ENCODE measurements at regions not wholly inside any gene's neighbourhood (a gene's known extent, or its start where the extent isn't known, plus 50 kb on each side); places are given as distances from the start of the nearest gene placed in this dataset.

DNA sequence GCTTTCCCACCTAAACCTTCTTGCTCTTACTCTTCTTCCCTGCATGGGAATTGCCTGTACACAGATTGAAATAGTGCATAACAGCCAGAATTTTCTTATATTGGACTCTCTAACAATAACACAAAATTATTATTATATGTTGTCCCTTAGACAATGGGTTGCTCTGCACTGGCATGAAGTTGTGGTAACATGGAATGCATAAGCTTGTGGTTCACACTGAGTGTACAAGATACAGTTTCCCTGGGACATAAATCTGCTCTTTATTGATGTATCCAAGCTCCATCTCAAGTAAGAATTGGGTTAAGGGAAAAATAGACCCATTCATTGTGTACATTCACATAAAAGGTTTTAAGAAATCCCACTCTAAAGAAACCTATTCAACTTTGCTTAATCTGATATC lies 114.4 kb upstream of the NTF3 start:
- no peaks in the 10 kb centered on the region for H3K79me2 ChIP-seq (replicated peaks; ENCODE audit: insufficient read depth, low read length)
- no peak overlapping the region for H3K9ac ChIP-seq (ENCODE audit: low read length)
- H3K9me3 ChIP-seq (ENCODE audit: low read length): no peaks in the 10 kb centered on the region
- no peaks in the 10 kb centered on the region for H3K27me3 ChIP-seq (ENCODE audit: insufficient read depth, low read depth, low read length)
- H3K27ac ChIP-seq (ENCODE audit: low read length): no peak overlapping the region
- no peak overlapping the region for H2AFZ ChIP-seq (ENCODE audit: low read depth, low read length)
- no peak overlapping the region for H3K4me2 ChIP-seq (ENCODE audit: low read length)
- H3F3A ChIP-seq (ENCODE audit: insufficient read depth, low read length, poor library complexity, severe bottlenecking): no peaks in the 10 kb centered on the region
- no peak overlapping the region for H3K4me3 ChIP-seq (ENCODE audit: low read length)
- no peaks in the 10 kb centered on the region for H4K20me1 ChIP-seq (ENCODE audit: insufficient read depth)
- no peaks in the 10 kb centered on the region for H3K36me3 ChIP-seq (ENCODE audit: insufficient read depth, low read length)
- H3K9me2 ChIP-seq (ENCODE audit: insufficient read depth, low read length): no peaks in the 10 kb centered on the region
- TF ChIP-seq RAD21 (conservative IDR thresholded peaks at IDR 0.05) (no peak), SMC3 (conservative IDR thresholded peaks at IDR 0.05; ENCODE audit: poor library complexity) (no peak), POLR2AphosphoS5 (IDR thresholded peaks at IDR 0.05) (no peak)

DNA sequence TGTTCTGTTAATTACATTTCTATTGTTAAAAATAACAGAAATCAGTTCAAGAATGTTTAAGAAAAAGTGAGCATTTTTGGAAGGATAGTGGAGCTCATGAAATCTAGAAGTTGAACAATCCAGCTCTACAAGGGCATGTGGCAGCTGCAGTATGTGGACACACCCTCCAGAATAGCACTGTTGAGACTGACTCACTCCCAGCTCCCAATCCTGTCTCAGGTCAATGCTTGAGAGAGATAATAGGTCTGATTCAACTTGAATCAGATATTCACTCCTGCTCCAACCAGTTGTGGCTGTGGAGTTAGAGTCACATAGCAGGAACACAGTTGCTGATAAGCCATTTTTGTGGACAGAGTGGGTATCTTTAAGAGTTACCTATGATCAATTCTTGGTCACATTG lies 113.0 kb upstream of the NTF3 start:
- Histone ChIP-seq H3K27me3 (ENCODE audit: insufficient read depth, low read depth, low read length) (no peaks in the 10 kb centered on the region), H3K9me2 (ENCODE audit: insufficient read depth, low read length) (no peaks in the 10 kb centered on the region), H3K27ac (ENCODE audit: low read length) (no peak overlapping the region), H3K4me2 (ENCODE audit: low read length) (no peak overlapping the region), H2AFZ (ENCODE audit: low read depth, low read length) (no peak overlapping the region), H3K9ac (ENCODE audit: low read length) (no peak overlapping the region), H4K20me1 (ENCODE audit: insufficient read depth) (no peaks in the 10 kb centered on the region), H3K4me3 (ENCODE audit: low read length) (no peak overlapping the region), H3F3A (ENCODE audit: insufficient read depth, low read length, poor library complexity, severe bottlenecking) (no peaks in the 10 kb centered on the region), H3K36me3 (ENCODE audit: insufficient read depth, low read length) (no peaks in the 10 kb centered on the region), H3K79me2 (replicated peaks; ENCODE audit: insufficient read depth, low read length) (no peaks in the 10 kb centered on the region), H3K9me3 (ENCODE audit: low read length) (no peaks in the 10 kb centered on the region)
- TF ChIP-seq MXI1 (conservative IDR thresholded peaks at IDR 0.05; ENCODE audit: poor library complexity, severe bottlenecking): no peak
- TF ChIP-seq CTCF (IDR thresholded peaks at IDR 0.05; ENCODE audit: poor library complexity, severe bottlenecking): no peak
- TF ChIP-seq, protein P1, sequence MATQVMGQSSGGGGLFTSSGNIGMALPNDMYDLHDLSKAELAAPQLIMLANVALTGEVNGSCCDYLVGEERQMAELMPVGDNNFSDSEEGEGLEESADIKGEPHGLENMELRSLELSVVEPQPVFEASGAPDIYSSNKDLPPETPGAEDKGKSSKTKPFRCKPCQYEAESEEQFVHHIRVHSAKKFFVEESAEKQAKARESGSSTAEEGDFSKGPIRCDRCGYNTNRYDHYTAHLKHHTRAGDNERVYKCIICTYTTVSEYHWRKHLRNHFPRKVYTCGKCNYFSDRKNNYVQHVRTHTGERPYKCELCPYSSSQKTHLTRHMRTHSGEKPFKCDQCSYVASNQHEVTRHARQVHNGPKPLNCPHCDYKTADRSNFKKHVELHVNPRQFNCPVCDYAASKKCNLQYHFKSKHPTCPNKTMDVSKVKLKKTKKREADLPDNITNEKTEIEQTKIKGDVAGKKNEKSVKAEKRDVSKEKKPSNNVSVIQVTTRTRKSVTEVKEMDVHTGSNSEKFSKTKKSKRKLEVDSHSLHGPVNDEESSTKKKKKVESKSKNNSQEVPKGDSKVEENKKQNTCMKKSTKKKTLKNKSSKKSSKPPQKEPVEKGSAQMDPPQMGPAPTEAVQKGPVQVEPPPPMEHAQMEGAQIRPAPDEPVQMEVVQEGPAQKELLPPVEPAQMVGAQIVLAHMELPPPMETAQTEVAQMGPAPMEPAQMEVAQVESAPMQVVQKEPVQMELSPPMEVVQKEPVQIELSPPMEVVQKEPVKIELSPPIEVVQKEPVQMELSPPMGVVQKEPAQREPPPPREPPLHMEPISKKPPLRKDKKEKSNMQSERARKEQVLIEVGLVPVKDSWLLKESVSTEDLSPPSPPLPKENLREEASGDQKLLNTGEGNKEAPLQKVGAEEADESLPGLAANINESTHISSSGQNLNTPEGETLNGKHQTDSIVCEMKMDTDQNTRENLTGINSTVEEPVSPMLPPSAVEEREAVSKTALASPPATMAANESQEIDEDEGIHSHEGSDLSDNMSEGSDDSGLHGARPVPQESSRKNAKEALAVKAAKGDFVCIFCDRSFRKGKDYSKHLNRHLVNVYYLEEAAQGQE (IDR thresholded peaks at IDR 0.05; ENCODE audit: borderline replicate concordance): no peak
- TF ChIP-seq EP300 (conservative IDR thresholded peaks at IDR 0.05; ENCODE audit: poor library complexity, severe bottlenecking): no peak
- TF ChIP-seq EZH2 (IDR thresholded peaks at IDR 0.05; ENCODE audit: borderline replicate concordance, insufficient read depth, low read length, poor library complexity, severe bottlenecking): no peak
- no peak for TF ChIP-seq SMC3 (conservative IDR thresholded peaks at IDR 0.05; ENCODE audit: poor library complexity)
- no peak for TF ChIP-seq TAF1 (IDR thresholded peaks at IDR 0.05; ENCODE audit: low read depth)
- no peak for TF ChIP-seq RAD21 (conservative IDR thresholded peaks at IDR 0.05)
- no peak for TF ChIP-seq POLR2AphosphoS5 (IDR thresholded peaks at IDR 0.05)
